ENCODE measurements at regions not wholly inside any gene's neighbourhood (a gene's known extent, or its start where the extent isn't known, plus 50 kb on each side); places are given as distances from the start of the nearest gene placed in this dataset.
A peak's percentile ranks its signal among the peaks of the same experiment; 100 is the strongest.

GRCh38 chr3:43997316-43997715 is 244.4 kb upstream of the TOPAZ1 start:
- no peak overlapping the region for H3K27ac ChIP-seq (ENCODE audit: low read depth in 1 of 2, low read length in 2 of 2)
- no peaks in the 10 kb centered on the region for H3K9me3 ChIP-seq (ENCODE audit: control insufficient read depth, low read length)
- DNase-seq = no peak
- no peaks in the 10 kb centered on the region for H3K4me1 ChIP-seq (ENCODE audit: control insufficient read depth in 1 of 2, insufficient read depth in 2 of 2, low read length in 2 of 2)
- H3K36me3 ChIP-seq (ENCODE audit: control insufficient read depth in 1 of 2, insufficient read depth in 2 of 2, low read length in 1 of 2) = no peaks in the 10 kb centered on the region
- no peaks in the 10 kb centered on the region for H3K27me3 ChIP-seq (ENCODE audit: control insufficient read depth in 1 of 2, insufficient read depth in 2 of 2, low read length in 1 of 2)
- 9 to 11% methylated on average over 12 of the region's 12 CpGs for WGBS, 2 donors
- ATAC-seq (ENCODE audit: low FRiP score) = no peak
- no peak overlapping the region for H3K4me3 ChIP-seq (ENCODE audit: low read length in 2 of 2)
- intact Hi-C loops (cut with DNase I) = loop anchor here in 1 of 2 donors (5.0 kb wide), 1 partner anchor 70 kb away; no protein-coding TSS in a partner anchor

GRCh38 chr3:43997788-43998369 is 243.8 kb upstream of the TOPAZ1 start:
- intact Hi-C loops (cut with DNase I) = loop anchor here in 1 of 2 donors (5.0 kb wide), 1 partner anchor 69 kb away; no protein-coding TSS in a partner anchor
- no peaks in the 10 kb centered on the region for H3K36me3 ChIP-seq (ENCODE audit: control insufficient read depth in 1 of 2, insufficient read depth in 2 of 2, low read length in 1 of 2)
- 5% methylated on average over 33 of the region's 33 CpGs for WGBS, 2 donors
- H3K27ac ChIP-seq (ENCODE audit: low read depth in 1 of 2, low read length in 2 of 2) = no peak overlapping the region
- no peaks in the 10 kb centered on the region for H3K9me3 ChIP-seq (ENCODE audit: control insufficient read depth, low read length)
- H3K4me1 ChIP-seq (ENCODE audit: control insufficient read depth in 1 of 2, insufficient read depth in 2 of 2, low read length in 2 of 2) = no peaks in the 10 kb centered on the region
- ATAC-seq (ENCODE audit: low FRiP score) (no peak), DNase-seq (no peak)
- H3K4me3 ChIP-seq (ENCODE audit: low read length in 2 of 2) = peak overlapping the region in 1 of 2 donors; percentile 20
- no peaks in the 10 kb centered on the region for H3K27me3 ChIP-seq (ENCODE audit: control insufficient read depth in 1 of 2, insufficient read depth in 2 of 2, low read length in 1 of 2)

GRCh38 chr3:43998370-43998835 is 243.3 kb upstream of the TOPAZ1 start:
- Histone ChIP-seq H3K27ac (ENCODE audit: low read depth in 1 of 2, low read length in 2 of 2) (no peak overlapping the region), H3K36me3 (ENCODE audit: control insufficient read depth in 1 of 2, insufficient read depth in 2 of 2, low read length in 1 of 2) (no peaks in the 10 kb centered on the region), H3K27me3 (ENCODE audit: control insufficient read depth in 1 of 2, insufficient read depth in 2 of 2, low read length in 1 of 2) (no peaks in the 10 kb centered on the region), H3K4me3 (ENCODE audit: low read length in 2 of 2) (peak overlapping the region in 1 of 2 donors; percentile 55), H3K4me1 (ENCODE audit: control insufficient read depth in 1 of 2, insufficient read depth in 2 of 2, low read length in 2 of 2) (no peaks in the 10 kb centered on the region), H3K9me3 (ENCODE audit: control insufficient read depth, low read length) (no peaks in the 10 kb centered on the region)
- 1% methylated on average over 25 of the region's 25 CpGs for WGBS, 2 donors
- DNase-seq (peak in 1 of 2 donors; percentile 79), ATAC-seq (ENCODE audit: low FRiP score) (peak; percentile 14)
- intact Hi-C loops (cut with DNase I) = loop anchor here in 1 of 2 donors (5.0 kb wide), 1 partner anchor 69 kb away; no protein-coding TSS in a partner anchor

GRCh38 chr3:43998836-43999727 is 242.6 kb upstream of the TOPAZ1 start:
- H3K36me3 ChIP-seq (ENCODE audit: control insufficient read depth in 1 of 2, insufficient read depth in 2 of 2, low read length in 1 of 2) = no peaks in the 10 kb centered on the region
- no peaks in the 10 kb centered on the region for H3K9me3 ChIP-seq (ENCODE audit: control insufficient read depth, low read length)
- ATAC-seq (ENCODE audit: low FRiP score) = peak; percentile 28
- 1 to 2% methylated on average over 45 to 93 of the region's 93 CpGs for WGBS, 2 donors
- H3K27me3 ChIP-seq (ENCODE audit: control insufficient read depth in 1 of 2, insufficient read depth in 2 of 2, low read length in 1 of 2) = no peaks in the 10 kb centered on the region
- peak in 1 of 2 donors; percentile 74 for DNase-seq
- intact Hi-C loops (cut with DNase I) = loop anchor here in 1 of 2 donors (5.0 kb wide), 1 partner anchor 68 kb away; no protein-coding TSS in a partner anchor
- no peaks in the 10 kb centered on the region for H3K4me1 ChIP-seq (ENCODE audit: control insufficient read depth in 1 of 2, insufficient read depth in 2 of 2, low read length in 2 of 2)
- H3K27ac ChIP-seq (ENCODE audit: low read depth in 1 of 2, low read length in 2 of 2) = no peak overlapping the region
- H3K4me3 ChIP-seq (ENCODE audit: low read length in 2 of 2) = peak overlapping the region; percentile 20 to 55

- DNase-seq (no peak), ATAC-seq (ENCODE audit: low FRiP score) (no peak)
- no peaks in the 10 kb centered on the region for H3K9me3 ChIP-seq (ENCODE audit: control insufficient read depth, low read length)
- 65 to 68% methylated on average over 7 of the region's 7 CpGs for WGBS, 2 donors
- H3K4me1 ChIP-seq (ENCODE audit: control insufficient read depth in 1 of 2, insufficient read depth in 2 of 2, low read length in 2 of 2) = no peaks in the 10 kb centered on the region
- intact Hi-C loops (cut with DNase I) = loop anchor here in 1 of 2 donors (5.0 kb wide), 1 partner anchor 67 kb away; no protein-coding TSS in a partner anchor
- no peaks in the 10 kb centered on the region for H3K27me3 ChIP-seq (ENCODE audit: control insufficient read depth in 1 of 2, insufficient read depth in 2 of 2, low read length in 1 of 2)
- H3K36me3 ChIP-seq (ENCODE audit: control insufficient read depth in 1 of 2, insufficient read depth in 2 of 2, low read length in 1 of 2) = no peaks in the 10 kb centered on the region
- peak overlapping the region in 1 of 2 donors; percentile 55 for H3K4me3 ChIP-seq (ENCODE audit: low read length in 2 of 2)
- H3K27ac ChIP-seq (ENCODE audit: low read depth in 1 of 2, low read length in 2 of 2) = no peak overlapping the region
These were observed 241.9 kb upstream of the TOPAZ1 start for GRCh38 chr3:43999728-44000319.

- intact Hi-C loops (cut with DNase I) = no loop called here
- Histone ChIP-seq H3K36me3 (ENCODE audit: control insufficient read depth in 1 of 2, insufficient read depth in 2 of 2, low read length in 1 of 2) (no peaks in the 10 kb centered on the region), H3K4me3 (ENCODE audit: low read length in 2 of 2) (no peak overlapping the region), H3K9me3 (ENCODE audit: control insufficient read depth, low read length) (no peaks in the 10 kb centered on the region), H3K27ac (ENCODE audit: low read depth in 1 of 2, low read length in 2 of 2) (no peak overlapping the region), H3K4me1 (ENCODE audit: control insufficient read depth in 1 of 2, insufficient read depth in 2 of 2, low read length in 2 of 2) (no peaks in the 10 kb centered on the region), H3K27me3 (ENCODE audit: control insufficient read depth in 1 of 2, insufficient read depth in 2 of 2, low read length in 1 of 2) (no peaks in the 10 kb centered on the region)
- no peak for ATAC-seq (ENCODE audit: low FRiP score)
- 72 to 73% methylated on average over 3 of the region's 3 CpGs for WGBS, 2 donors
- no peak for DNase-seq
These were observed 241.1 kb upstream of the TOPAZ1 start for GRCh38 chr3:44000586-44000985.

- Histone ChIP-seq H3K36me3 (ENCODE audit: control insufficient read depth in 1 of 2, insufficient read depth in 2 of 2, low read length in 1 of 2) (no peaks in the 10 kb centered on the region), H3K9me3 (ENCODE audit: control insufficient read depth, low read length) (no peaks in the 10 kb centered on the region), H3K4me1 (ENCODE audit: control insufficient read depth in 1 of 2, insufficient read depth in 2 of 2, low read length in 2 of 2) (no peaks in the 10 kb centered on the region), H3K27me3 (ENCODE audit: control insufficient read depth in 1 of 2, insufficient read depth in 2 of 2, low read length in 1 of 2) (no peaks in the 10 kb centered on the region), H3K27ac (ENCODE audit: low read depth in 1 of 2, low read length in 2 of 2) (no peak overlapping the region), H3K4me3 (ENCODE audit: low read length in 2 of 2) (no peak overlapping the region)
- DNase-seq (no peak), ATAC-seq (ENCODE audit: low FRiP score) (no peak)
- intact Hi-C loops (cut with DNase I) = no loop called here
- WGBS, 2 donors = 87 to 88% methylated on average over 3 of the region's 3 CpGs
These were observed 240.6 kb upstream of the TOPAZ1 start for GRCh38 chr3:44001072-44001471.

- ATAC-seq (ENCODE audit: low FRiP score) = no peak
- no peaks in the 10 kb centered on the region for H3K4me1 ChIP-seq (ENCODE audit: control insufficient read depth in 1 of 2, insufficient read depth in 2 of 2, low read length in 2 of 2)
- no peak for DNase-seq
- H3K36me3 ChIP-seq (ENCODE audit: control insufficient read depth in 1 of 2, insufficient read depth in 2 of 2, low read length in 1 of 2) = no peaks in the 10 kb centered on the region
- 88 to 90% methylated on average over 6 of the region's 6 CpGs for WGBS, 2 donors
- no peak overlapping the region for H3K4me3 ChIP-seq (ENCODE audit: low read length in 2 of 2)
- H3K27me3 ChIP-seq (ENCODE audit: control insufficient read depth in 1 of 2, insufficient read depth in 2 of 2, low read length in 1 of 2) = no peaks in the 10 kb centered on the region
- intact Hi-C loops (cut with DNase I) = no loop called here
- no peaks in the 10 kb centered on the region for H3K9me3 ChIP-seq (ENCODE audit: control insufficient read depth, low read length)
- H3K27ac ChIP-seq (ENCODE audit: low read depth in 1 of 2, low read length in 2 of 2) = no peak overlapping the region
These were observed 237.9 kb upstream of the TOPAZ1 start for GRCh38 chr3:44003801-44004200.
